Uterus (tissue), 3 donors: ENCODE measurements at regions not wholly inside any gene's neighbourhood (a gene's known extent, or its start where the extent isn't known, plus 50 kb on each side); places are given as distances from the start of the nearest gene placed in this dataset.

Experiments used
- DNase-seq, 2 donors: peaks; one replicate each; pipeline ENCODE4 v3.0.0-alpha.2; 2019 to 2020
- H3K27ac ChIP-seq, 2 donors: fragments of 200-600 bp; sonication (generic); 1 replicate in 1 of 2; 2 replicates in 1 of 2; pipeline ENCODE4 v1.5.1; 2016 to 2018
- H3K27me3 ChIP-seq, 2 donors: fragments of 200-600 bp; sonication (generic); one replicate each; pipeline ENCODE4 v1.5.1; 2018 to 2019; ENCODE audit warnings: control low read depth in 1 of 2
- H3K36me3 ChIP-seq, 2 donors: fragments of 200-600 bp; sonication (generic); one replicate each; pipeline ENCODE4 v1.5.1; 2019; ENCODE audit warnings: control low read depth in 1 of 2
- H3K4me1 ChIP-seq, 2 donors: fragments of 200-600 bp; sonication (generic); one replicate each; pipeline ENCODE4 v1.5.1; 2018 to 2019; ENCODE audit warnings: control low read depth in 1 of 2
- H3K4me3 ChIP-seq, 2 donors: fragments of 200-600 bp; sonication (generic); 1 replicate in 1 of 2; 2 replicates in 1 of 2; pipeline ENCODE4 v1.5.1; 2018 to 2019; ENCODE audit warnings: mild to moderate bottlenecking in 1 of 2
- H3K9me3 ChIP-seq, 2 donors: fragments of 200-600 bp; sonication (generic); one replicate each; pipeline ENCODE4 v1.5.1; 2019; ENCODE audit warnings: control low read depth in 1 of 2
- CTCF ChIP-seq, 4 experiments: fragments of 200-600 bp in 2 of 4; fragments of 450-650 bp in 2 of 4; sonication (generic) in 2 of 4; IDR thresholded peaks; one replicate each; pipeline ENCODE4 v1.5.1; 2016 to 2019; ENCODE audit warnings: antibody characterized with exemption in 4 of 4, mild to moderate bottlenecking in 2 of 4, moderate library complexity in 1 of 4
- POLR2A ChIP-seq, 2 donors: fragments of 450-650 bp; IDR thresholded peaks; one replicate each; pipeline ENCODE4 v1.6.1; 2016; ENCODE audit warnings: antibody characterized with exemption in 2 of 2, mild to moderate bottlenecking in 1 of 2, moderate library complexity in 1 of 2
- intact Hi-C: fragments of 100-400 bp; cut with DNase I; formaldehyde crosslinking; loops from one replicate; pipeline ENCODE4 v1.15.1; 2023; ENCODE audit warnings: low total_unique reads
- donor health status: DM: yes; HTN: yes; CAD: no.

- Histone ChIP-seq H3K4me1 (no peaks in the 10 kb centered on the region), H3K27me3 (no peaks in the 10 kb centered on the region), H3K27ac (no peak overlapping the region), H3K4me3 (no peak overlapping the region), H3K9me3 (no peaks in the 10 kb centered on the region), H3K36me3 (no peaks in the 10 kb centered on the region)
- intact Hi-C loops = no loop called here
- no peak for TF ChIP-seq POLR2A (IDR thresholded peaks at IDR 0.05)
- TF ChIP-seq CTCF (IDR thresholded peaks at IDR 0.05) = no peak
- DNase-seq = no peak
Measured at GRCh38 chr14:54137614-54137961, 181.0 kb upstream of the BMP4 start.

GRCh38 chr14:54138024-54138353 lies 181.4 kb upstream of the BMP4 start:
- H3K9me3 ChIP-seq = no peaks in the 10 kb centered on the region
- H3K4me3 ChIP-seq = no peak overlapping the region
- no peaks in the 10 kb centered on the region for H3K27me3 ChIP-seq
- intact Hi-C loops = no loop called here
- H3K4me1 ChIP-seq = no peaks in the 10 kb centered on the region
- no peak for DNase-seq
- no peaks in the 10 kb centered on the region for H3K36me3 ChIP-seq
- TF ChIP-seq POLR2A (IDR thresholded peaks at IDR 0.05) = no peak
- no peak for TF ChIP-seq CTCF (IDR thresholded peaks at IDR 0.05)
- no peak overlapping the region for H3K27ac ChIP-seq

GRCh38 chr14:54138354-54139038 lies 181.9 kb upstream of the BMP4 start:
- no peaks in the 10 kb centered on the region for H3K4me1 ChIP-seq
- intact Hi-C loops = no loop called here
- no peak for DNase-seq
- no peaks in the 10 kb centered on the region for H3K9me3 ChIP-seq
- TF ChIP-seq CTCF (IDR thresholded peaks at IDR 0.05) = no peak
- no peak for TF ChIP-seq POLR2A (IDR thresholded peaks at IDR 0.05)
- no peak overlapping the region for H3K27ac ChIP-seq
- no peaks in the 10 kb centered on the region for H3K36me3 ChIP-seq
- H3K4me3 ChIP-seq = no peak overlapping the region
- no peaks in the 10 kb centered on the region for H3K27me3 ChIP-seq

- no peak overlapping the region for H3K27ac ChIP-seq
- H3K9me3 ChIP-seq = no peaks in the 10 kb centered on the region
- no peak for DNase-seq
- H3K4me1 ChIP-seq = no peaks in the 10 kb centered on the region
- H3K27me3 ChIP-seq = no peaks in the 10 kb centered on the region
- intact Hi-C loops = no loop called here
- no peak for TF ChIP-seq POLR2A (IDR thresholded peaks at IDR 0.05)
- TF ChIP-seq CTCF (IDR thresholded peaks at IDR 0.05) = no peak
- H3K4me3 ChIP-seq = no peak overlapping the region
- no peaks in the 10 kb centered on the region for H3K36me3 ChIP-seq
Measured at GRCh38 chr14:54140551-54140950, 183.9 kb upstream of the BMP4 start.

GRCh38 chr14:54146601-54147000 lies 190.0 kb upstream of the BMP4 start:
- TF ChIP-seq CTCF (IDR thresholded peaks at IDR 0.05) = no peak
- TF ChIP-seq POLR2A (IDR thresholded peaks at IDR 0.05) = no peak
- Histone ChIP-seq H3K27me3 (no peaks in the 10 kb centered on the region), H3K9me3 (peaks cover 0 to 6% of the 10 kb centered on the region in 2 donors), H3K4me3 (no peak overlapping the region), H3K4me1 (no peaks in the 10 kb centered on the region), H3K27ac (no peak overlapping the region), H3K36me3 (no peaks in the 10 kb centered on the region)
- intact Hi-C loops = no loop called here
- no peak for DNase-seq
